ENCODE measurements at regions not wholly inside any gene's neighbourhood (a gene's known extent, or its start where the extent isn't known, plus 50 kb on each side); places are given as distances from the start of the nearest gene placed in this dataset.

DNA sequence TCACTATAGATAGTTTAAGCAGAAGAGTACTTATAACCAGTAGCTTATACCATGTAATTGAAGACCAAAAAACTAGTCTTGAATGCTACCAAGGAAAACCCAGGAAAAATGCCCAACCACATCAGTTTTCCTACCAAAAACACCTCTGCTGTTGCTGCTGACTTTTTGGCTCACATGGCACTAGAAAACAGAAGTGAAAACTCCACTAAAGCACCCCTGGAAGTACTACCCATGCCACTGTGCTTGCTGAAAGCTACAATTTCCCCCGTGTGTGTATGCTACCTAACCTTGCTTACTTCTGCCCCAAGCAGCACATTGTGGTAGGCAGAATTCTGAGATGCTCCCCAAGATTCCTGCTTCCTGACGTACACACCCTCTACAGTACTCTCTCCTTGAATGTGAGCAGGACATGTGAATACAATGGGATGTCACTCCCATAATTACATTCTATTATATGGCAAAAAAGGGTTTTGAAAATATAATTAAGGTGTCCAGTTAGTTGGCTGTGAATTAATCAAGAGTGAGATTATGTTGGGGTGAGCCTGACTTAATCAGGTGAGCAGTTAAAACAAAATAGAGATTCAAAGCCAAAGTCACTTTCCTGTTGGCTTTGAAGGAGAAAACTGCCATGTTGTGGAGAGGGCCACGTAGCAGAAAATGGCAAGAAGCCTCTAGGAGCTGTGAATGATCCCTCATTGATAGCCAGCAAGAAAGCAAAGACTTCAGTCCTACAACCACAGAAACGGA lies 209.8 kb upstream of the MARCKS start:
- Histone ChIP-seq H3K4me3 (no peak overlapping the region), H3K27ac (replicated peaks in 1 of 4) (no peak overlapping the region), H3K9me3 (no peaks in the 10 kb centered on the region), H3K4me1 (no peaks in the 10 kb centered on the region), H3K27me3 (no peaks in the 10 kb centered on the region), H3K36me3 (no peaks in the 10 kb centered on the region)
- intact Hi-C loops (cut with DNase I): no loop called here
- 94% methylated on average over 4 of the region's 4 CpGs for WGBS
- TF ChIP-seq POLR2A (IDR thresholded peaks at IDR 0.05; ENCODE audit: low read depth): no peak
- TF ChIP-seq, protein P1, sequence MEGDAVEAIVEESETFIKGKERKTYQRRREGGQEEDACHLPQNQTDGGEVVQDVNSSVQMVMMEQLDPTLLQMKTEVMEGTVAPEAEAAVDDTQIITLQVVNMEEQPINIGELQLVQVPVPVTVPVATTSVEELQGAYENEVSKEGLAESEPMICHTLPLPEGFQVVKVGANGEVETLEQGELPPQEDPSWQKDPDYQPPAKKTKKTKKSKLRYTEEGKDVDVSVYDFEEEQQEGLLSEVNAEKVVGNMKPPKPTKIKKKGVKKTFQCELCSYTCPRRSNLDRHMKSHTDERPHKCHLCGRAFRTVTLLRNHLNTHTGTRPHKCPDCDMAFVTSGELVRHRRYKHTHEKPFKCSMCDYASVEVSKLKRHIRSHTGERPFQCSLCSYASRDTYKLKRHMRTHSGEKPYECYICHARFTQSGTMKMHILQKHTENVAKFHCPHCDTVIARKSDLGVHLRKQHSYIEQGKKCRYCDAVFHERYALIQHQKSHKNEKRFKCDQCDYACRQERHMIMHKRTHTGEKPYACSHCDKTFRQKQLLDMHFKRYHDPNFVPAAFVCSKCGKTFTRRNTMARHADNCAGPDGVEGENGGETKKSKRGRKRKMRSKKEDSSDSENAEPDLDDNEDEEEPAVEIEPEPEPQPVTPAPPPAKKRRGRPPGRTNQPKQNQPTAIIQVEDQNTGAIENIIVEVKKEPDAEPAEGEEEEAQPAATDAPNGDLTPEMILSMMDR (IDR thresholded peaks at IDR 0.05): no peak
- no peak for TF ChIP-seq POLR2AphosphoS5 (IDR thresholded peaks at IDR 0.05)
- TF ChIP-seq EP300 (IDR thresholded peaks at IDR 0.05): no peak
- DNase-seq (ENCODE audit: extremely low spot score): no peak

DNA sequence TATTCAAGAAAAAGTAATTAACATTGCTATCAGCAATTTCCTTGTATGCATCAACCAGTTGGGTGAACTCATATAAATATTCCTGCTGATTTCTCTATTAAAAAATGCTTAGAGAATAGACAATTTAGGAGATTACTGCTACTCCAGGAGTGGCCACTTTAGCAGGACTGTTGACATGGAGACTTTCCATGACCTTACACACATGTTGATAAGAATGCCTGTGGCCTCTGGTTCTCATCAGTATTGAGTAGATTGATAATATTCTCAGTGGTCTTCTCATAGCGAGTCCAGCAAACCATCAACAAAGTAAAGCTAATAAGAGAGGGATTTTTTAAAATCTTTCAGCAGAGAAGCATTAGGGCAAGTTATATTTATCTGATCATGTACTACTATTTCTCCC lies 208.4 kb upstream of the MARCKS start:
- TF ChIP-seq, protein P1 (IDR thresholded peaks at IDR 0.05): no peak
- TF ChIP-seq POLR2AphosphoS5 (IDR thresholded peaks at IDR 0.05): no peak
- no peak for TF ChIP-seq EP300 (IDR thresholded peaks at IDR 0.05)
- TF ChIP-seq POLR2A (IDR thresholded peaks at IDR 0.05; ENCODE audit: low read depth): no peak
- intact Hi-C loops (cut with DNase I): no loop called here
- H3K9me3 ChIP-seq: no peaks in the 10 kb centered on the region
- H3K36me3 ChIP-seq: no peaks in the 10 kb centered on the region
- no peak overlapping the region for H3K27ac ChIP-seq (replicated peaks in 1 of 4)
- no peak overlapping the region for H3K4me3 ChIP-seq
- H3K4me1 ChIP-seq: peaks cover 0 to under 1% (median 0%) of the 10 kb centered on the region in 4 donors
- no peaks in the 10 kb centered on the region for H3K27me3 ChIP-seq
- DNase-seq (ENCODE audit: extremely low spot score): no peak
- 95% methylated on average over 1 of the region's 1 CpG for WGBS

DNA sequence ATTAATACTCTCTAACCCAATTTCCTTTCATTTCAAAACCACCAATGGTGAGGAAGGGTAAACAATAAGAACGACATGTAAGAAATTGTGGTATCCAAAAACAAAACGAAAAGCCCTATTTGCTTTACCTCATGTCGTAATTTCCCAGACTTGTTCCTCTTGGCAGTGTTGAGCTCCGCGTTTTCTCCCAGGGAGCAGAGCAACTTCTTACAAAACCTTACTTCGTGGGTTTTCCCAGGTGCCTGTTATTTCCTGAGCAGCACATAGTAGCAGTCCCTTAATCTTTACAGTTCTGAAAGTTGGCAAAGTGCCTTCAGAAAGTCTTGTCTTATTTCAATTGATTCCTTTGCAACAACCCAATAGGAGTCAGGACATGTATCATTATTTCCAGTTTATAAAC lies 207.9 kb upstream of the MARCKS start:
- intact Hi-C loops (cut with DNase I): no loop called here
- H3K9me3 ChIP-seq: no peaks in the 10 kb centered on the region
- TF ChIP-seq EP300 (IDR thresholded peaks at IDR 0.05): no peak
- no peak for TF ChIP-seq POLR2AphosphoS5 (IDR thresholded peaks at IDR 0.05)
- TF ChIP-seq, protein P1 (IDR thresholded peaks at IDR 0.05): no peak
- TF ChIP-seq POLR2A (IDR thresholded peaks at IDR 0.05; ENCODE audit: low read depth): no peak
- DNase-seq (ENCODE audit: extremely low spot score): no peak
- H3K4me1 ChIP-seq: peaks cover 0 to 7% (median under 1%) of the 10 kb centered on the region in 4 donors
- H3K27ac ChIP-seq (replicated peaks in 1 of 4): no peak overlapping the region
- no peaks in the 10 kb centered on the region for H3K27me3 ChIP-seq
- no peaks in the 10 kb centered on the region for H3K36me3 ChIP-seq
- 69% methylated on average over 6 of the region's 6 CpGs for WGBS
- peak overlapping the region in 1 of 4 donors; percentile 5 for H3K4me3 ChIP-seq

DNA sequence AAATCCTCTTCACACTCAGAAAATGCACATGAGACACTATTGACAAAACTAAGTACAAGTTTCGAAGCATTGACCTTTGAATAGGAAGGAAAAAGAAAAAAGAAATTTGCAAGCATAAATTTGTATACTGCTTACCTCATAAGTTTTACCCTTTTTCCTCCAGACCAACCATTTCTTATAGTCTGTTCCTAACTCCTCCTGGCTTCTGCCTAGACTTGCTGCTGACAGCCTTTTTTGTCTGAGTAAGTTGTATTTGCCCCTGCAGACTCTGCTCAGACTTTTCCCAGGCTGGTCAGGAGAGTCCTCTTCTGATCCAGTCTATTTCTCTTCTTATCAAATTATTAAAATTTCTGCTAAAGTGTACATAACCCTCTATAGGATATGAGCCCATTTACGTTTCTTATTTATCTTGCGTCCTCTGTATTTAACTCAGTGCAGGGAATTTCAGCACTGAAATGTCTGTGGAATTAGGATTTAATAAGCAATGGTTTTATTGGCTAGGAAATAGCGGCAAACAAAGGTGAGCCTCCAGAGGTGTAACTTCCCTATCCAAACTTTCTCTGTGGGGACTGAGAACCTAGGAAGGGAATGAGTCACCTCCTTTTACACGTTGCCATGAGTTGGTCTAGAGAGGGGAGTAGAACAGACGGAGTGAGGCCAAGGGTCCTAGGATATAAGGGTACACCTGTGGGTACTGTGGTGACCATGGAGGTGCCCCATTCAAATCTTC lies 207.1 kb upstream of the MARCKS start:
- Histone ChIP-seq H3K9me3 (no peaks in the 10 kb centered on the region), H3K4me3 (no peak overlapping the region), H3K27ac (replicated peaks in 1 of 4) (no peak overlapping the region), H3K27me3 (no peaks in the 10 kb centered on the region), H3K36me3 (no peaks in the 10 kb centered on the region), H3K4me1 (peaks cover 0 to 12% (median 4%) of the 10 kb centered on the region in 4 donors)
- WGBS: 71% methylated on average over 6 of the region's 6 CpGs
- intact Hi-C loops (cut with DNase I): no loop called here
- no peak for DNase-seq (ENCODE audit: extremely low spot score)
- TF ChIP-seq POLR2A (IDR thresholded peaks at IDR 0.05; ENCODE audit: low read depth) (no peak), POLR2AphosphoS5 (IDR thresholded peaks at IDR 0.05) (no peak), EP300 (IDR thresholded peaks at IDR 0.05) (no peak)
- TF ChIP-seq, protein P1 (IDR thresholded peaks at IDR 0.05): no peak
